Ovary (tissue), 3 donors: ENCODE measurements at regions not wholly inside any gene's neighbourhood (a gene's known extent, or its start where the extent isn't known, plus 50 kb on each side); places are given as distances from the start of the nearest gene placed in this dataset.

Source experiments
- POLR2A ChIP-seq: fragments of 450-650 bp; IDR thresholded peaks from one replicate; pipeline ENCODE4 v1.6.1; 2017; ENCODE audit warnings: antibody characterized with exemption, mild to moderate bottlenecking, moderate library complexity
- TF ChIP-seq, protein P1 (sequence below), 3 donors: fragments of 450-650 bp in 2 of 3; fragments of 200-600 bp in 1 of 3; IDR thresholded peaks; one replicate each; pipeline versions ENCODE4 v1.5.1 to v1.8.0; 2016 to 2022; ENCODE audit warnings: antibody characterized with exemption in 3 of 3, mild to moderate bottlenecking in 1 of 3
- donor health status: DM: no; HTN: no; CAD: no.

DNA sequence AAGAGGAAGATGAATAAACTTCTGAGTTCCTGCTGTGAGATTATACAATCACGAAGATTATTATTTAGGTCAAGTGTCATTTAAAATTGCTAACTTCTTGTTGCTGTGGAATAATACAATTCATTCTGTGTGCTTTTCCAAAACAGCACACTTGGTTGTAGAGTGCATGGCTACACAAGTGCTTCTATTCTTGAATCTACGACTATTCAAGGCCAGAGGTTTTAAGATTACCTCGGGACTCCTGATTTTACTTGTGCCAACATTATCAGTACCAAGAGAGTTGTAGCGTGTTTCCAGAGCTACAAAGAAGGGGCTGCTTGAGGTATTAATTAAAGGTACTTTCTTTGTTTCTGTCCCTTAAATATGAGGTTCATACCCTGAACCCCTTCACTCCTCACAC is 234.0 kb upstream of the PCDH9 start:
- no peak for TF ChIP-seq POLR2A
- TF ChIP-seq, protein P1, sequence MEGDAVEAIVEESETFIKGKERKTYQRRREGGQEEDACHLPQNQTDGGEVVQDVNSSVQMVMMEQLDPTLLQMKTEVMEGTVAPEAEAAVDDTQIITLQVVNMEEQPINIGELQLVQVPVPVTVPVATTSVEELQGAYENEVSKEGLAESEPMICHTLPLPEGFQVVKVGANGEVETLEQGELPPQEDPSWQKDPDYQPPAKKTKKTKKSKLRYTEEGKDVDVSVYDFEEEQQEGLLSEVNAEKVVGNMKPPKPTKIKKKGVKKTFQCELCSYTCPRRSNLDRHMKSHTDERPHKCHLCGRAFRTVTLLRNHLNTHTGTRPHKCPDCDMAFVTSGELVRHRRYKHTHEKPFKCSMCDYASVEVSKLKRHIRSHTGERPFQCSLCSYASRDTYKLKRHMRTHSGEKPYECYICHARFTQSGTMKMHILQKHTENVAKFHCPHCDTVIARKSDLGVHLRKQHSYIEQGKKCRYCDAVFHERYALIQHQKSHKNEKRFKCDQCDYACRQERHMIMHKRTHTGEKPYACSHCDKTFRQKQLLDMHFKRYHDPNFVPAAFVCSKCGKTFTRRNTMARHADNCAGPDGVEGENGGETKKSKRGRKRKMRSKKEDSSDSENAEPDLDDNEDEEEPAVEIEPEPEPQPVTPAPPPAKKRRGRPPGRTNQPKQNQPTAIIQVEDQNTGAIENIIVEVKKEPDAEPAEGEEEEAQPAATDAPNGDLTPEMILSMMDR (IDR thresholded peaks at IDR 0.05): no peak
